Activated naive CD8-positive, alpha-beta T cell treated with anti-CD3 and anti-CD28 coated beads, Interleukin-2, amount 10 ng/mL, durations not matched to agents 7 days and 5 days (primary cell): ENCODE measurements at regions not wholly inside any gene's neighbourhood (a gene's known extent, or its start where the extent isn't known, plus 50 kb on each side); places are given as distances from the start of the nearest gene placed in this dataset.

Source experiments
- ATAC-seq: fragments of 150-1000 bp; cut with Tn5 transposase; one replicate; pipeline ENCODE4 v1.10.0; 2021; ENCODE audit warnings: low read depth, moderate library complexity
- POLR2A ChIA-PET: fragments of 350-600 bp; sonication (Branson Sonifier 250); formaldehyde crosslinking; loops from one replicate; lab custom pipeline; 2021; ENCODE audit warnings: antibody characterized with exemption; lab: Charles Lee
- DNase-seq: peaks from one replicate; pipeline ENCODE4 v3.0.0; 2021
- H3K27ac Mint-ChIP-seq: one replicate; pipeline ENCODE4 v1.8.0; 2022; ENCODE audit warnings: mild to moderate bottlenecking, mixed read lengths
- H3K27me3 Mint-ChIP-seq: one replicate; pipeline ENCODE4 v1.8.0; 2022; ENCODE audit warnings: mild to moderate bottlenecking, moderate library complexity, mixed read lengths
- H3K36me3 Mint-ChIP-seq: one replicate; pipeline ENCODE4 v1.8.0; 2021; ENCODE audit warnings: mild to moderate bottlenecking, mixed read lengths
- H3K4me1 Mint-ChIP-seq: one replicate; pipeline ENCODE4 v1.8.0; 2021; ENCODE audit warnings: mixed read lengths
- H3K4me3 Mint-ChIP-seq: one replicate; pipeline ENCODE4 v1.8.0; 2022; ENCODE audit warnings: mild to moderate bottlenecking, moderate library complexity, mixed read lengths
- H3K9me3 Mint-ChIP-seq: one replicate; pipeline ENCODE4 v1.8.0; 2021; ENCODE audit warnings: mixed read lengths

DNA sequence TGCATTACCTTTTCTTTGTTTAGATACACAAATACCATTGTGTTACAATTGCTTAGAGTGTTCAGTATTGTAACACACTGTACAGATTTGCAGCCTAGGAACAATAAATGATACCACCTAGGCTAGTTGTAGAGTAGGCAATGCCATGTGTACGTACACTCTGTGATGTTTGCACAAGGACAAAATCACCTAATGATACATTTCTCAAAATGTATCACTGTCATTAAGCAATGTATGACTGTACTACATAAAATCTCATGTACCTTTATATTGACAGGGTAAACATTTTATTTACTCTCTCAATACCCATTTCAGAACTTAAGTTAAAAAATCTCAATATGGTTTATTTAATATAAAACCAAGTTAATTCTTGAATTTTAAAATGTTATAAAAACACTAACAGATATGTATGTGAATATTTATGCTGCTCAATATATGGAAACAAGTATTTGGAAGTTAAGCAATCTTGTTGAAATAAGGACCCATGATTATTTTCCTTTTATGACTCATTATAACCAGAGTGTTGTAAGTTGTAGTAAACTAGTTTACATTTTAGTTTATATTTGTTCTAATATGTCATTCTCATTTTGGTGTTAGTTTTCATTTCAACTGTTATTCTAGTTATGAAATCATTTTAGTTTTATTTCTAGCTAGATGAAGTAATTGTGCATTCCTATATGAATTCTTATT, 409.2 kb downstream of the TLL1 start:
- Mint-ChIP-seq H3K36me3 (no peaks in the 10 kb centered on the region), H3K4me1 (peaks cover 5% of the 10 kb centered on the region), H3K27me3 (no peaks in the 10 kb centered on the region), H3K4me3 (no peak overlapping the region), H3K27ac (no peak overlapping the region), H3K9me3 (peaks cover 2% of the 10 kb centered on the region)
- POLR2A ChIA-PET = no interaction called here
- ATAC-seq (no peak), DNase-seq (no peak)

DNA sequence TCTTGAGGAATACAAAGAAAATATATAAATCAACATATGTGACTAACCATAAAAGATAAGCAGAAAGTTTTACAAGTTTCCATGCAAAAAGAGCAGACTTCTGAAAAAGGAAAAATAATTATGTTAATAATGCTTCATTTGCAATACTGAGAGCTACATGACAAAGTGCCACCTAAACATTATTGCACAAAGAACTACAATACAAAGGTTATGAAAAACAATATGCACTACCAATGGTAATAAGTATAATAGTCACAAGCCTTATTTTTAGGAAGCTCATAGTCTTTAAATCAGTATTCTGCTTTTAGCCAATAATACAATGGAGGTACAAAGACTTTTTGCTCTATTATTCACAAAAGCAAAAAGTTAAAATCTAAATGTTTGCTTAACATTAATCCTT, 411.2 kb downstream of the TLL1 start:
- no peak for ATAC-seq
- Mint-ChIP-seq H3K27me3 (no peaks in the 10 kb centered on the region), H3K4me1 (peaks cover 2% of the 10 kb centered on the region), H3K9me3 (peaks cover under 1% of the 10 kb centered on the region), H3K36me3 (no peaks in the 10 kb centered on the region), H3K4me3 (no peak overlapping the region), H3K27ac (no peak overlapping the region)
- DNase-seq = no peak
- POLR2A ChIA-PET = no interaction called here

DNA sequence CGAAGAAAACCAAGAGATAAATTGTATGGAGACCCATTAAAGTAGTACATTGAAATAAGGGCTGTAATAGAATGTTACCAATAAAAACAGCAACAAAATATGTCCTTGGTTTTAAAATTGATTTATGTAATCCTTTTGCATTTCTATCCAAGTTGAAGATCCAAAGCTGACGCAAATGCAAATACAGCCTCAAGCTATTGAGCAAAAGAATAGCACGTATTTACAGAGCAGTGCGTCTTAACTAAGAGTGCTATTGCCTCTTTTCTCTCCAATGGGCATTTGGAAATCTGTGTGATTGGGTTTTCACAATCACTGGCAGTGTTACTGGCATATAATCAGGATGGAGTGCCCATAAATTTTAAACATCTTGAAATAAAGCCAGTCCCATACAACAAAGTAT, 417.4 kb downstream of the TLL1 start:
- no peak overlapping the region for H3K4me3 Mint-ChIP-seq
- H3K9me3 Mint-ChIP-seq = no peaks in the 10 kb centered on the region
- no peaks in the 10 kb centered on the region for H3K4me1 Mint-ChIP-seq
- no peaks in the 10 kb centered on the region for H3K36me3 Mint-ChIP-seq
- H3K27me3 Mint-ChIP-seq = no peaks in the 10 kb centered on the region
- no peak overlapping the region for H3K27ac Mint-ChIP-seq
- ATAC-seq (no peak), DNase-seq (no peak)
- POLR2A ChIA-PET = no interaction called here

DNA sequence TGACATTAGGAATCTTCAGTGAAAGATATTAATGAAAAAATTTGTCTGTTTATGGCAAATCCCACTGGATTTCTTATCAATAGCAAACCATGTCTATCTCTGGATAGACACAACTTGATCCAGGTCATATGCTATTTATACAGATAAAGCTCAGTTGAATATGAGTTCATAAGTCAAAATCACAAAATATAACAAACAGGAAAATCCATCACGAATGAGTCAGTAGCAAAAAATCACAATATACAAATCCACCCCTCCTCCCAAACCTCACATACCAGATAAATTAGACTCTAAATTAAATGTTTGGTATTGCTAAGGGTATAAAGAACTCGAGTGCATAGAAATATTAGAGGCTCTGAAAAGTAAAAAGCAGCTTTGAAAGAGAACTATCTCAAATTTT, 420.5 kb downstream of the TLL1 start:
- no peak for DNase-seq
- no peaks in the 10 kb centered on the region for H3K4me1 Mint-ChIP-seq
- H3K9me3 Mint-ChIP-seq = no peaks in the 10 kb centered on the region
- no peak for ATAC-seq
- no peaks in the 10 kb centered on the region for H3K36me3 Mint-ChIP-seq
- H3K27me3 Mint-ChIP-seq = no peaks in the 10 kb centered on the region
- no peak overlapping the region for H3K27ac Mint-ChIP-seq
- POLR2A ChIA-PET = no interaction called here
- H3K4me3 Mint-ChIP-seq = no peak overlapping the region

DNA sequence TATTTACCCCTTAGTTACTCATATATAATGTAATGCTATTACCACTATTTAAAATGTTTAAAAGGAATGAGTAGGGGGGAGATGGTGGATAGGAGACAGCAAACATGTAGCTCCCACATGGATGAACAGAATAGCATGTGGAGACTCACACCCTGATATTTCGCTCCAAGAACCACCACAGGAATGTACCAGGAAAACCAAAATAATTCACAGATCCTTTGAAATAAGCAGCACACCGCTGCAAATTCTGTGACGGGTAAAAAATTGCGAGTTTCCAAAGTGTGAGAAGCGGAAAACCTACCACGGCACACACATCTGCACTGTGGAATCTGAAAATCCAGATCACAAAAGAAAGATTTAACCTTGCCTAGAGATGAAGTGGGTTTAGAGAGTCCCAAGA, 428.2 kb downstream of the TLL1 start:
- no peak overlapping the region for H3K27ac Mint-ChIP-seq
- no peaks in the 10 kb centered on the region for H3K27me3 Mint-ChIP-seq
- DNase-seq (no peak), ATAC-seq (no peak)
- peaks cover 2% of the 10 kb centered on the region for H3K9me3 Mint-ChIP-seq
- no peaks in the 10 kb centered on the region for H3K4me1 Mint-ChIP-seq
- H3K36me3 Mint-ChIP-seq = no peaks in the 10 kb centered on the region
- no peak overlapping the region for H3K4me3 Mint-ChIP-seq
- POLR2A ChIA-PET = no interaction called here

DNA sequence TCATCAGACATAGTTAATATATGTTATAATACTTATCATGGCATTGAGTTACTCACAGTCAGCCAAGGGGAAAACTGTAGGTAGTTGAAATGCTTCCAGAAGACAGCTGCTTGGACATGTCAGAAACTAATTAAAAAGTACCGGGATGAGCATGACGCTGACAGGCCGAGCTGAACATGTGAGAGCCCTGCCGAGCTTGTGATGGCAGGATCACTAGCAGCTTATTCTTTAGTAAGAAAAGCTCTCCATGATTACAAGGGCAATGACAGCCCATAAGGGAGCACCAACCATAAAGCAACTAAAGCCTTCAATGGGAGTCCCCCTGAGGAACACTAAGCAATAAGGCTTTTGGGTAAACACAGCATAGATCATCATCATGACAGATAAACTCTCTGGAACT, 435.6 kb downstream of the TLL1 start:
- DNase-seq = no peak

DNA sequence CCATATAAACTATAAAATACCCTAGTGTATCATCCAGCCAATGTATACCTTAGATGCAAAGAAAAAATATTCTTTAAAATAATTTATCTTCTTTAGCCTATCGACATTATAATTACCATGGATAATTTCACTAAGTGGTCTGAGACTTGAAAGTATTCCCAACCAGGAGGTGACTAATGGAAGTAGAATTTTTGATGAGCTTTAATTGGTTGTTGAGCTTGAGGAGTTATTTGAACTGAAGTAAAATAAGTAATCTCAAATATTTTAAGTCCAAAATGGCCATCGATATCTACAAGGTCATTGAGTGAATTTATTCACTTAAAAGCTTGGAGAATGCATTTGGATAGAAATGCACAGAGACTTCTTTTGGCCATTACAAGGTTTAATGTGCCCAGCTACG, 436.2 kb downstream of the TLL1 start:
- peaks cover 2% of the 10 kb centered on the region for H3K9me3 Mint-ChIP-seq
- H3K27ac Mint-ChIP-seq = no peak overlapping the region
- H3K27me3 Mint-ChIP-seq = no peaks in the 10 kb centered on the region
- no peak for DNase-seq
- H3K4me1 Mint-ChIP-seq = no peaks in the 10 kb centered on the region
- no peaks in the 10 kb centered on the region for H3K36me3 Mint-ChIP-seq
- no peak overlapping the region for H3K4me3 Mint-ChIP-seq
- ATAC-seq = no peak
- POLR2A ChIA-PET = no interaction called here

More for the DNA sequence above, 435.6 kb downstream of the TLL1 start:
- H3K27me3 Mint-ChIP-seq = no peaks in the 10 kb centered on the region
- H3K36me3 Mint-ChIP-seq = no peaks in the 10 kb centered on the region
- no peak overlapping the region for H3K4me3 Mint-ChIP-seq
- no peak for ATAC-seq
- H3K27ac Mint-ChIP-seq = no peak overlapping the region
- POLR2A ChIA-PET = no interaction called here
- H3K4me1 Mint-ChIP-seq = no peaks in the 10 kb centered on the region
- peaks cover 2% of the 10 kb centered on the region for H3K9me3 Mint-ChIP-seq

DNA sequence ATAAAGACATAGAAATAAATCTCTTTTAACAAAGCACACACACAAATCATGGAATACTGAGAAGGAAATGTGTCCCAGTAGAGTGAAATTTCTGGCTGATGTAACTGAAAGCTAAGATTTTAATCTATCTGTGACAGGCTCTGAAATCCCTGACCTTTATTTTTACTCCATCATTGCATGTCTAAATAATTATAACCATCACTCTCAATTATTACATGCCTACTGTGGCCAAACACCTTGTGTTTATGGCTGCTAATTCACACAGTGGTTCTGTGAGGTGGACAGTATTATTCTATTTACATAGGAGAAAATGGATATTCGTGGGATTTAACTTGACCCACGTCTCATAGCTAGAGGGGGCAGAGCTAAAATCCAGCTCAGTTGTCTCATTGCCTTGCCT, 438.1 kb downstream of the TLL1 start:
- Mint-ChIP-seq H3K27me3 (no peaks in the 10 kb centered on the region), H3K9me3 (no peaks in the 10 kb centered on the region), H3K36me3 (no peaks in the 10 kb centered on the region), H3K4me1 (no peaks in the 10 kb centered on the region), H3K4me3 (no peak overlapping the region), H3K27ac (no peak overlapping the region)
- no peak for ATAC-seq
- no peak for DNase-seq
- POLR2A ChIA-PET = no interaction called here

DNA sequence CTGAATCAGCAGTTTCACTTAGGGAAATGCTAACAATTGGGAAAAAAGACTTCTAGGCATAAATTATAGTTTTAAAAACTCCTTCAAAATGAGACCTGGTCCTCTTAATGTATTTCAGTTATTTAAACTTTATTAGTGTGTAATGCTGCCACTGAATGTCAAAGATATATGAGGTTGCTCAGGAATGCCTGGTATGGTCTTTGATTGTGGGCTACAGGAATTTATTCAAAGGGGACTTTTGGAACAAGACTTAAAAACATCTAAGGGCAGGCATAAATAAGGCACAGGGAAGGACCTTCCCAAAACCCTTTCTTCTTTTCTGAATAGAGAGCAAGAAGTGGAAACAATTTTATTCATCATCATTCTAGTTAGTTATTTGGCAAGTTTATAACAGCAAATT, 439.1 kb downstream of the TLL1 start:
- POLR2A ChIA-PET = no interaction called here

DNA sequence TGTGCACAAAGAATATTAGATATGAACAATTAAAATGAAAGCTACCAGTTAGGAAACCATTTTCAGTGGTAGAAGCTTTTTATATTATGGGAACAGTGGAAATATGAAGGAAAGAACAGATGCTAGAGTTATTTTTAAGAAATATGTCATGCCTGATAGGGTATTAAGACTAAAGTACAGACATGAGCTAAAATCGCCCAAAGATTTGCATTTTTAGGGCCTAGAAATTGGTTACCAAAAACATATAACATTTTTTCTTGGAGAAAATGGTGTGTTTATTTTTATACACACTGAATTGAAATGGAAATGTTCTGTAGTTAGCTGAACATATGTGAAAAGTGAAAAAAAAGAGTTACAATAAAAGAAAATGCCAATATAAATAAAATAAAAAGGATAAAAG, 441.9 kb downstream of the TLL1 start:
- no peak for DNase-seq
- POLR2A ChIA-PET = no interaction called here
- no peak overlapping the region for H3K27ac Mint-ChIP-seq
- no peaks in the 10 kb centered on the region for H3K4me1 Mint-ChIP-seq
- no peak for ATAC-seq
- no peak overlapping the region for H3K4me3 Mint-ChIP-seq
- no peaks in the 10 kb centered on the region for H3K36me3 Mint-ChIP-seq
- H3K9me3 Mint-ChIP-seq = no peaks in the 10 kb centered on the region
- no peaks in the 10 kb centered on the region for H3K27me3 Mint-ChIP-seq

More for the DNA sequence above, 439.1 kb downstream of the TLL1 start:
- H3K4me3 Mint-ChIP-seq = no peak overlapping the region
- no peaks in the 10 kb centered on the region for H3K36me3 Mint-ChIP-seq
- DNase-seq = no peak
- ATAC-seq = no peak
- H3K9me3 Mint-ChIP-seq = no peaks in the 10 kb centered on the region
- no peaks in the 10 kb centered on the region for H3K27me3 Mint-ChIP-seq
- no peaks in the 10 kb centered on the region for H3K4me1 Mint-ChIP-seq
- H3K27ac Mint-ChIP-seq = no peak overlapping the region

DNA sequence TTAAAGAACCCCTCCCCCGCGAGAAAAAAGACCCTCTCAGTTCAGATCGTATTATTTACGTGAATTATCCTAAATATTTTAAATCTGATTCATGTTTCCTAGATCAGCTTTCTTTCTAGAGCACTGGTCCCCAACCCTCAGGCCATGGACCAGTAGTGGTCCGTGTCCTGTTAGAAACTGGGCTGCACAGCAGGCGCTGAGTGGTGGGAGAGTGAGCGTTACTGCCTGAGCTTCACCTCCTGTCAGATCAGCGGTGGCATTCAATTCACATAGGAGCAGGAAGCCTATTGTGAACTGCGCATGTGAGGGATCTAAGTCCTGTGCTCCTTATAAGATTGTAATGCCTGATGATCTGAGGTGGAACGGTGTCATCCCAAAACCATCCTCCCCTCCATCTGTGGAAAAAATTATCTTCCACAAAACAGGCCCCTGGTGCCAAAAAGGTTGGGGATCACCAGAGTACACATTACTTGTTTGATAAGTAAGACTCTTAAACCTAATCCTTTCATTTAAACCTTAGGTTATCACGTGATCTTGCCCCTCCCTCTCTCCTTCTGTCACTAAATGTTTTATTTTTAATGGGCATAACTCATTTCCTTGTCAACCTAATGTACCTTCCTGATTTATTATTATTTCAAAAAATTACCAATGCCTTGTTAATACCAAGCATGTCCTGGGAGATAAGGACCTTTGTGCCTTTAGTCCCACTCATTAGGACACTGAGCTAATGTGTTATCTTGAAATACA, 442.9 kb downstream of the TLL1 start:
- no peaks in the 10 kb centered on the region for H3K4me1 Mint-ChIP-seq
- H3K9me3 Mint-ChIP-seq = no peaks in the 10 kb centered on the region
- ATAC-seq (no peak), DNase-seq (no peak)
- H3K4me3 Mint-ChIP-seq = no peak overlapping the region
- no peaks in the 10 kb centered on the region for H3K36me3 Mint-ChIP-seq
- POLR2A ChIA-PET = no interaction called here
- no peak overlapping the region for H3K27ac Mint-ChIP-seq
- H3K27me3 Mint-ChIP-seq = no peaks in the 10 kb centered on the region

DNA sequence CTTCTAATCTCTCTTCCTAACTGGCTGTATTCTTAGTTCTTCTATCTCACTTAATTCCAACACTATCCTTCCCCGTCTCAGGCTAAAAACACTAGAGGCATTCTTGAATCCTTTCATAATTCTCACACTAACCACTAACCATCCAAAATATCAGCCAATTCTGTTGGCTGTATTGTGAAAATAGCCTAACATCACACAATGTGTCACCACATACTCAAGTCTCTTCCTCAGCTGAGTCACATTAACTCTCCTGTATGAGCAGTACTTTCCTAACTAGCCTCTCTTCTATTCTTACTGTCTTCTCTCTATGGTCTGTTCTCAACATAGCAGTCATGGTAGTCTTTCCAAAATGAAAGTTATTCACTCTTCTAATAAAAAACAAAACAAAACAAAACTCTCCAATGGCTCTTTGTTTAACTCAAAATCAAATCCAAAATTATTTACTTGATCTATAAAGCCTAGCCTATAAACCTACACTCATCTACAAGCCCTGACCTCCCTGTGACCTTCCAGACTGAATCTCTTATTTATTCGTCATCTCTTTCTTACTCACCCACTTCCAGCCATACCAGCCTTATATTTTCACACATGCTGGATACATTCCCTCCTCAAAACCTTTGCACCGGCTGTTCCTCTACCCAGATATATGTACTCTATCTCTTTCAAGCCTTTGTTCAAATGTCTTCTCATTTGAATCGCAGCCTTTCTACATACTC, 445.9 kb downstream of the TLL1 start:
- DNase-seq (no peak), ATAC-seq (no peak)
- H3K4me1 Mint-ChIP-seq = no peaks in the 10 kb centered on the region
- no peak overlapping the region for H3K4me3 Mint-ChIP-seq
- H3K36me3 Mint-ChIP-seq = no peaks in the 10 kb centered on the region
- no peaks in the 10 kb centered on the region for H3K9me3 Mint-ChIP-seq
- POLR2A ChIA-PET = no interaction called here
- H3K27ac Mint-ChIP-seq = no peak overlapping the region
- H3K27me3 Mint-ChIP-seq = no peaks in the 10 kb centered on the region

DNA sequence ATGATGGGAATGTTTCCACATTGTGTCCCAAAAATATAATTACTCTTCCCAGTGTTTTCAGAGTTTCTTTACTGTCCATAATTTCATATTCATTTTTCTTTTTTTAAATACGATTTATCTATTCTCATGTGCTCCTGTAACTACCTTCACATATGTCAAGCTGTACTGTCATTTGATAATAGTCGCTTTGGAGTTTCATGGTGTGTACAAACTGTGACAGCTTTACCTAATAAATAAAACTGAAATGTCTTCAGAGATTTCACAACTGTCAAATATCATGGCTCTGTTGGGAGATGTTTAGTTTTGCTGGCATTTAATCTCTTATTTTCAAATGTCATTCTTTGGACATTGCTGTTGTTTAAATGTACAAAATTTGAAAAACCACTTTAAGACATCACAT, 450.2 kb downstream of the TLL1 start:
- DNase-seq = no peak
- no peak for ATAC-seq
- Mint-ChIP-seq H3K4me1 (no peaks in the 10 kb centered on the region), H3K36me3 (no peaks in the 10 kb centered on the region), H3K27ac (no peak overlapping the region), H3K27me3 (no peaks in the 10 kb centered on the region), H3K9me3 (peaks cover 2% of the 10 kb centered on the region), H3K4me3 (no peak overlapping the region)
- POLR2A ChIA-PET = no interaction called here

DNA sequence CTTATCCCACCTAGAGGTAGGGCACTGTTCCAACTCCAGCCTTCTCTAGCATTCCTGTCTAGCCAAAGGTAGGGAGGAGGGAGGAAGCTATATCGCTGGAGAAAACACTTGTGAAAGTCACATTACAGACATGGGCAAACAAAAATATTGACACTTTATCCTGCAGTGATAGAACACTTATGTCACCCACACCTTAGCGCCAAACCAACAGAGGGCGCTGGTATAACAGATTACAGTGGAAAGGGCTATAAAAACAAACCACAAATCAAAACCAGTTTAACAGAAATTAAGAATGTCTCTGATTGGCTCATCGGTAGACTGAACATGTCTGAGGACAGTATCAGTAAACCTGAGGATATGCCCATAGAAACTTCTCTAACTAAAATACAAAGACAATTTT, 451.3 kb downstream of the TLL1 start:
- DNase-seq = no peak
- no peaks in the 10 kb centered on the region for H3K27me3 Mint-ChIP-seq
- H3K4me1 Mint-ChIP-seq = no peaks in the 10 kb centered on the region
- POLR2A ChIA-PET = no interaction called here
- ATAC-seq = no peak
- no peak overlapping the region for H3K27ac Mint-ChIP-seq
- no peaks in the 10 kb centered on the region for H3K36me3 Mint-ChIP-seq
- H3K4me3 Mint-ChIP-seq = no peak overlapping the region
- peaks cover 2% of the 10 kb centered on the region for H3K9me3 Mint-ChIP-seq
